ENCODE measurements at regions not wholly inside any gene's neighbourhood (a gene's known extent, or its start where the extent isn't known, plus 50 kb on each side); places are given as distances from the start of the nearest gene placed in this dataset.

DNA sequence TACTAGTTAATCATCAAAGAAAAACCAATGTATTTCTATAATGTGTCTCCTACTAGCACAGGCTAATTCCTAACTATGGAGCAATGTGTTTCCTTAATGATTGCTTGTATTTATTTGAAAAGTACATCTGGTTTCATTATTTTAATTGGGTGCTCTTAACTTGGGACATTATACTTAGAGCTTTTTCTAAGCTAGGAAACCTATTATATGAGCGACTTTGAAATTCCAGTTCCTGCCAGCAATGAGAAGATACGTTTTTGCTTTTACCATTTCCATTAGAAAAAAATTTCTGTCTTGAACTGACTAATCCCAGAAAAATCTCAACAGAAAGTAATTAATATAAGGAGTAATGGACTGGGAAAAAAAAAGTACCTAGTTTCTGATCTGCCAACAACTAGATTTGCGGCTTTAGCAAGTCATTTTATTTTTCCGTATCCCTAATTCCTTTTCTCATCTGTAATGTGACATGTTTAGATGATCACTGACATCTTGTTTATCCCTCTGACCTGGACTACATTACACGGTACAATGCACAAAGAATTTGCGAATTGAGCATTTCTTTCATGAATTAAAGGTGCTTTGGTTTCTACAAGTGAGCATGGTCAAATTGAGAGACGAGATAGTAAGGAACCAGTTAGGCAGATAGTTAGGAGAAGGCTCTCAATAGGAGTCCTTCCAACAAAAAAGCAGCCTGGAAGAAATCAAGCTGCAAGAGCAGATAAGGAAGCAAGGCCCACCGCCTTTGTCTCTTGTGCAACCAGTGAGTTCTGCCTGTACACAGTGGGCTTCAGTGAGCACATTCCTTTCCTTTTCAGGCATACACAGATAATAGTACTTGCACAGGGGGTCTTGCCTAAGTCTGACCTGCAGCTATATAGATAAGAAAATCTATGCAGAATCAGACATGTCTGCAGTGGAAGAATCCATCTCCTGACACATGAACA is 1765.0 kb upstream of the FLRT2 start:
- 60% methylated on average over 8 of the region's 8 CpGs for WGBS (ENCODE audit: insufficient coverage, low coverage, low lambda C conversion rate, missing lambda C conversion rate)

DNA sequence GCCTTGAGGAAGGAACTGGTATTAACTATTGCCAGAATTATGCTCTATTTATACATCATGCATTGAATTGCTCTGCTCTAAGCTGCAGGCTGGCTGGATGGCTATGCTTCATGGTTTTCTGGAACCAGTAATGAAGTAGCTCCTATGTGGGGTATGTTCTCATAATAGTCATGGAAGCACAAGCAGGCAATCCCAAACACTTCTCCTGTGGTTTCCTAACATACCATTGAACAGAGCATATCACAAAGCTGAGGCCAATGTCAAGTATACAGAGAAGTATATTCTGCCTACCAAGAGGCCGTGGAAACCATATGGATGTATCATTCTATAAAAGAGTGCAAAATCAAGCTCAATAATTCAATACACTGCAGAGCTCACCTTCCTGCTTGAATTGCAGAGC is 1752.4 kb upstream of the FLRT2 start:
- 35% methylated on average over 1 of the region's 1 CpG for WGBS (ENCODE audit: insufficient coverage, low coverage, low lambda C conversion rate, missing lambda C conversion rate)
- Histone ChIP-seq H3K27ac (no peak overlapping the region), H3K27me3 (no peaks in the 10 kb centered on the region), H3K36me3 (no peaks in the 10 kb centered on the region), H3K4me3 (no peak overlapping the region), H3K9me3 (no peaks in the 10 kb centered on the region), H3K4me1 (no peaks in the 10 kb centered on the region)
- ATAC-seq = no peak
- DNase-seq = no peak
- intact Hi-C loops (cut with DNase I) = no loop called here
- no peak for TF ChIP-seq POLR2A (IDR thresholded peaks at IDR 0.05)
- TF ChIP-seq, protein P1, sequence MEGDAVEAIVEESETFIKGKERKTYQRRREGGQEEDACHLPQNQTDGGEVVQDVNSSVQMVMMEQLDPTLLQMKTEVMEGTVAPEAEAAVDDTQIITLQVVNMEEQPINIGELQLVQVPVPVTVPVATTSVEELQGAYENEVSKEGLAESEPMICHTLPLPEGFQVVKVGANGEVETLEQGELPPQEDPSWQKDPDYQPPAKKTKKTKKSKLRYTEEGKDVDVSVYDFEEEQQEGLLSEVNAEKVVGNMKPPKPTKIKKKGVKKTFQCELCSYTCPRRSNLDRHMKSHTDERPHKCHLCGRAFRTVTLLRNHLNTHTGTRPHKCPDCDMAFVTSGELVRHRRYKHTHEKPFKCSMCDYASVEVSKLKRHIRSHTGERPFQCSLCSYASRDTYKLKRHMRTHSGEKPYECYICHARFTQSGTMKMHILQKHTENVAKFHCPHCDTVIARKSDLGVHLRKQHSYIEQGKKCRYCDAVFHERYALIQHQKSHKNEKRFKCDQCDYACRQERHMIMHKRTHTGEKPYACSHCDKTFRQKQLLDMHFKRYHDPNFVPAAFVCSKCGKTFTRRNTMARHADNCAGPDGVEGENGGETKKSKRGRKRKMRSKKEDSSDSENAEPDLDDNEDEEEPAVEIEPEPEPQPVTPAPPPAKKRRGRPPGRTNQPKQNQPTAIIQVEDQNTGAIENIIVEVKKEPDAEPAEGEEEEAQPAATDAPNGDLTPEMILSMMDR (IDR thresholded peaks at IDR 0.05) = no peak

More for the DNA sequence above, 1765.0 kb upstream of the FLRT2 start:
- no peak for ATAC-seq
- no peaks in the 10 kb centered on the region for H3K36me3 ChIP-seq
- H3K4me1 ChIP-seq = no peaks in the 10 kb centered on the region
- H3K27me3 ChIP-seq = no peaks in the 10 kb centered on the region
- H3K27ac ChIP-seq = no peak overlapping the region
- intact Hi-C loops (cut with DNase I) = no loop called here
- DNase-seq = no peak
- no peak overlapping the region for H3K4me3 ChIP-seq
- TF ChIP-seq, protein P1 (IDR thresholded peaks at IDR 0.05) = no peak
- TF ChIP-seq POLR2A (IDR thresholded peaks at IDR 0.05) = no peak
- H3K9me3 ChIP-seq = no peaks in the 10 kb centered on the region

DNA sequence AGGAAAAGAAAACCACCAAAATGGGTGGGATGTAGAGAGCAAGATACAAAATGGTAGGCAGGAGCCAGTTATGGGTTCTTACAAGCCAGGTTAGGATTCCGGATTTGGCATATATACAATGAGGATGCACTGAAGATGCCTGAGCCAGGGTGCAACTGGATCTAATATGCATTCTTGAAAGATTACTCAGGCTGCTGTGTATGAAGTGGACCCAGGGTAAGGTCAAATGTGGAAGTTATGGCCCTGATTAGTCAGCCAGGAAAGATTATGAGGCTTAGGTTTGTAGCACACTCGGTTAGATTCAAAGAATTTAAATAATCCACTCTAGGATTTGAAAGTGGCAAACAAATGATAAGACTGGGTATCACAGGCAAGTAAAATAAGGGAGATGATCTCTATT is 1750.7 kb upstream of the FLRT2 start:
- intact Hi-C loops (cut with DNase I) = no loop called here
- 49% methylated on average over 2 of the region's 2 CpGs for WGBS (ENCODE audit: insufficient coverage, low coverage, low lambda C conversion rate, missing lambda C conversion rate)
- H3K4me3 ChIP-seq = no peak overlapping the region

DNA sequence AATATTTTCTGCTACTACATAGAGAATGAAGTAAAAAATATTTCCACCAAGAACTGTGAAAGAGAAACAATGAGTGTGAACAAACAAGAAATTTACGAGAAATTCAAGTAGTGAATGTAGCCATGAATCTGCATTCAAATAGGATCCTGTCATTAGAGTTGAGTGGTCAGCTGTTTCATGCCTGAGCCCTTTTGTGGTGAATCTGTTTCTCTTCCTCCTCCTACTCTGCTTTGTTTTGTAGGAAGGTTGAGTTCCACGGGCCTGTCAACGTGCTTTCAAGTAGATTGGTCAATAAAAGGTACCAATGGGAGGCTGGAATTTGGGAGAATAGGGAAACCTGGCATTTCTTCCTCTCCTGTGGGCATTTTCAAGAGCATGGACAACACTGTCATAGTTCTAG is 1749.6 kb upstream of the FLRT2 start:
- no peaks in the 10 kb centered on the region for H3K4me1 ChIP-seq
- intact Hi-C loops (cut with DNase I) = no loop called here
- DNase-seq = no peak
- no peak overlapping the region for H3K27ac ChIP-seq
- no peaks in the 10 kb centered on the region for H3K27me3 ChIP-seq
- no peaks in the 10 kb centered on the region for H3K36me3 ChIP-seq
- WGBS (ENCODE audit: insufficient coverage, low coverage, low lambda C conversion rate, missing lambda C conversion rate) = 23% methylated on average over 3 of the region's 3 CpGs
- no peak for ATAC-seq
- no peak for TF ChIP-seq POLR2A (IDR thresholded peaks at IDR 0.05)
- TF ChIP-seq, protein P1 (IDR thresholded peaks at IDR 0.05) = no peak
- no peak overlapping the region for H3K4me3 ChIP-seq
- no peaks in the 10 kb centered on the region for H3K9me3 ChIP-seq

More for the DNA sequence above, 1750.7 kb upstream of the FLRT2 start:
- TF ChIP-seq, protein P1 (IDR thresholded peaks at IDR 0.05) = no peak
- TF ChIP-seq POLR2A (IDR thresholded peaks at IDR 0.05) = no peak
- Histone ChIP-seq H3K4me1 (no peaks in the 10 kb centered on the region), H3K27me3 (no peaks in the 10 kb centered on the region), H3K9me3 (no peaks in the 10 kb centered on the region), H3K36me3 (no peaks in the 10 kb centered on the region), H3K27ac (no peak overlapping the region)
- ATAC-seq = no peak
- no peak for DNase-seq
